ENCODE measurements at regions not wholly inside any gene's neighbourhood (a gene's known extent, or its start where the extent isn't known, plus 50 kb on each side); places are given as distances from the start of the nearest gene placed in this dataset.

- TF ChIP-seq, protein P1, sequence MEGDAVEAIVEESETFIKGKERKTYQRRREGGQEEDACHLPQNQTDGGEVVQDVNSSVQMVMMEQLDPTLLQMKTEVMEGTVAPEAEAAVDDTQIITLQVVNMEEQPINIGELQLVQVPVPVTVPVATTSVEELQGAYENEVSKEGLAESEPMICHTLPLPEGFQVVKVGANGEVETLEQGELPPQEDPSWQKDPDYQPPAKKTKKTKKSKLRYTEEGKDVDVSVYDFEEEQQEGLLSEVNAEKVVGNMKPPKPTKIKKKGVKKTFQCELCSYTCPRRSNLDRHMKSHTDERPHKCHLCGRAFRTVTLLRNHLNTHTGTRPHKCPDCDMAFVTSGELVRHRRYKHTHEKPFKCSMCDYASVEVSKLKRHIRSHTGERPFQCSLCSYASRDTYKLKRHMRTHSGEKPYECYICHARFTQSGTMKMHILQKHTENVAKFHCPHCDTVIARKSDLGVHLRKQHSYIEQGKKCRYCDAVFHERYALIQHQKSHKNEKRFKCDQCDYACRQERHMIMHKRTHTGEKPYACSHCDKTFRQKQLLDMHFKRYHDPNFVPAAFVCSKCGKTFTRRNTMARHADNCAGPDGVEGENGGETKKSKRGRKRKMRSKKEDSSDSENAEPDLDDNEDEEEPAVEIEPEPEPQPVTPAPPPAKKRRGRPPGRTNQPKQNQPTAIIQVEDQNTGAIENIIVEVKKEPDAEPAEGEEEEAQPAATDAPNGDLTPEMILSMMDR (IDR thresholded peaks at IDR 0.05; ENCODE audit: low read depth, low read length) = no peak
- no peak for TF ChIP-seq EZH2phosphoT487 (IDR thresholded peaks at IDR 0.05; ENCODE audit: low read depth)
Observed at GRCh38 chr3:102329561-102329960, 105.3 kb upstream of the ZPLD1 start.
